Prostate gland (tissue), 2 donors: ENCODE measurements at regions not wholly inside any gene's neighbourhood (a gene's known extent, or its start where the extent isn't known, plus 50 kb on each side); places are given as distances from the start of the nearest gene placed in this dataset.
A peak's percentile ranks its signal among the peaks of the same experiment; 100 is the strongest.
"Not testable (repeated sequence)": the region's sequence is repeated elsewhere in the genome, so short reads cannot be mapped to it uniquely, and the experiment has no call there.

Source experiments
- DNase-seq: peaks from one replicate; pipeline ENCODE4 v3.0.0-alpha.2; 2019; ENCODE audit warnings: low spot score
- H3K27ac ChIP-seq, 2 donors: fragments of 200-600 bp; sonication (generic); 2 replicates each; pipeline ENCODE4 v1.5.1; 2017 to 2019
- H3K27me3 ChIP-seq: fragments of 200-600 bp; sonication (generic); replicated peaks from 2 replicates; pipeline ENCODE4 v1.5.1; 2019; ENCODE audit not compliant: insufficient read depth
- H3K36me3 ChIP-seq, 2 donors: fragments of 200-600 bp; sonication (generic); 1 replicate in 1 of 2; 2 replicates in 1 of 2; pipeline versions ENCODE4 v1.5.1 to v1.8.1; 2017 to 2019
- H3K4me1 ChIP-seq: fragments of 200-600 bp; sonication (generic); replicated peaks from 2 replicates; pipeline ENCODE4 v1.5.1; 2019
- H3K4me3 ChIP-seq, 2 donors: fragments of 200-600 bp; sonication (generic); 2 replicates each; pipeline ENCODE4 v1.5.1; 2017 to 2019
- H3K9me3 ChIP-seq: fragments of 200-600 bp; sonication (generic); 2 replicates; pipeline ENCODE4 v1.5.1; 2017
- CTCF ChIP-seq, 4 experiments: fragments of 200-600 bp in 2 of 4; fragments of 450-650 bp in 2 of 4; sonication (generic) in 2 of 4; IDR thresholded peaks; 1 replicate in 3 of 4; 2 replicates in 1 of 4; pipeline ENCODE4 v1.5.1; 2016 to 2019; ENCODE audit warnings: antibody characterized with exemption in 4 of 4, mild to moderate bottlenecking in 2 of 4, moderate library complexity in 2 of 4
- POLR2A ChIP-seq: fragments of 450-650 bp; IDR thresholded peaks from one replicate; pipeline ENCODE4 v1.6.1; 2016; ENCODE audit warnings: antibody characterized with exemption, mild to moderate bottlenecking
- POLR2AphosphoS5 ChIP-seq: sonication (generic); formaldehyde crosslinking; IDR thresholded peaks from one replicate; pipeline ENCODE4 v1.6.1; 2017; ENCODE audit warnings: antibody characterized with exemption
- WGBS: methylation state at CpG from one replicate; pipeline ENCODE4 v1.1.5; 2018; 5-methylcytosine and 5-hydroxymethylcytosine counted together
- intact Hi-C: fragments of 100-400 bp; cut with DNase I; formaldehyde crosslinking; loops from one replicate; pipeline ENCODE4 v1.14.2; 2022

- 32% methylated on average over 2 of the region's 2 CpGs for WGBS
- H3K27me3 ChIP-seq: no peaks in the 10 kb centered on the region
- TF ChIP-seq CTCF (IDR thresholded peaks at IDR 0.05): no peak
- TF ChIP-seq POLR2A: no peak
- TF ChIP-seq POLR2AphosphoS5: peak; percentile 49
- intact Hi-C loops: no loop called here
- H3K36me3 ChIP-seq: no peaks in the 10 kb centered on the region
- H3K4me3 ChIP-seq: no peak overlapping the region
- no peaks in the 10 kb centered on the region for H3K4me1 ChIP-seq
- DNase-seq: peak; percentile 12
- no peaks in the 10 kb centered on the region for H3K9me3 ChIP-seq
- H3K27ac ChIP-seq: no peak overlapping the region
Measured at GRCh38 chr21:21897275-21897883, 899.2 kb downstream of the NCAM2 start.

GRCh38 chr21:21898801-21899200, 900.6 kb downstream of the NCAM2 start:
- Histone ChIP-seq H3K4me1 (no peaks in the 10 kb centered on the region), H3K27ac (no peak overlapping the region), H3K4me3 (no peak overlapping the region), H3K36me3 (no peaks in the 10 kb centered on the region), H3K27me3 (no peaks in the 10 kb centered on the region), H3K9me3 (no peaks in the 10 kb centered on the region)
- no peak for DNase-seq
- TF ChIP-seq CTCF (IDR thresholded peaks at IDR 0.05): no peak
- no peak for TF ChIP-seq POLR2AphosphoS5
- no peak for TF ChIP-seq POLR2A
- intact Hi-C loops: no loop called here
- WGBS: 93% methylated on average over 1 of the region's 1 CpG

GRCh38 chr21:21902416-21902815, 904.2 kb downstream of the NCAM2 start:
- H3K9me3 ChIP-seq, H3K27ac ChIP-seq, DNase-seq, intact Hi-C loops, H3K4me3 ChIP-seq, H3K36me3 ChIP-seq, H3K4me1 ChIP-seq, H3K27me3 ChIP-seq: not testable (repeated sequence)
- WGBS: 92% methylated on average over 15 of the region's 28 CpGs

GRCh38 chr21:21907271-21907670, 909.1 kb downstream of the NCAM2 start:
- intact Hi-C loops: no loop called here
- H3K4me3 ChIP-seq: no peak overlapping the region
- no peak for DNase-seq
- no peaks in the 10 kb centered on the region for H3K4me1 ChIP-seq
- H3K27me3 ChIP-seq: no peaks in the 10 kb centered on the region
- TF ChIP-seq CTCF (IDR thresholded peaks at IDR 0.05): no peak
- no peak for TF ChIP-seq POLR2A
- TF ChIP-seq POLR2AphosphoS5: no peak
- H3K9me3 ChIP-seq: no peaks in the 10 kb centered on the region
- no peak overlapping the region for H3K27ac ChIP-seq
- 81% methylated on average over 3 of the region's 3 CpGs for WGBS
- H3K36me3 ChIP-seq: no peaks in the 10 kb centered on the region

GRCh38 chr21:21915816-21916215, 917.6 kb downstream of the NCAM2 start:
- Histone ChIP-seq H3K9me3 (no peaks in the 10 kb centered on the region), H3K27me3 (no peaks in the 10 kb centered on the region), H3K4me3 (no peak overlapping the region), H3K27ac (no peak overlapping the region), H3K36me3 (no peaks in the 10 kb centered on the region), H3K4me1 (no peaks in the 10 kb centered on the region)
- no peak for DNase-seq
- intact Hi-C loops: no loop called here
- TF ChIP-seq POLR2A (no peak), POLR2AphosphoS5 (no peak), CTCF (IDR thresholded peaks at IDR 0.05) (no peak)
- 62% methylated on average over 2 of the region's 2 CpGs for WGBS
